ENCODE measurements at regions not wholly inside any gene's neighbourhood (a gene's known extent, or its start where the extent isn't known, plus 50 kb on each side); places are given as distances from the start of the nearest gene placed in this dataset.

DNA sequence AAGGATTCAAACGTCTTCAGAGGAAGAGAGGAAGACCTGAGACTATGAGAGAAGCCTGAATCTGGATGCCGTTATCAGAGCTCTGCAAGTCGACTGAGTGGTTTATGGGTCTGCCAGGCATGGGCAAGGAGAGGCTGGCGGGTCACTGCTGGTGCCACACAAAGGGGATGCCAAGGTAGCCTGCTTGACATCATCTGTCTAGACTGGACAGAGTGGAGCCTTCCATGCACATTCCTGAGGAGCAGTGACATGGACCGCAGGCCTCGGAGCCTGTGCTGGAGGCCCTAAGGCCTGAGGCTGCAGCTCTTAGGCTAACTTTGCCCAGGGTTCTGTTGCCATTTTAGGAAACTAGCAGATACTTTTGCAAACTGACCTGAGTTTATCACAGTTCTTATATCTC lies 127.4 kb downstream of the WT1 start:
- Mint-ChIP-seq H3K9me3 (ENCODE audit: low read depth, unreplicated experiment) (no peaks in the 10 kb centered on the region), H3K4me1 (ENCODE audit: low read depth, unreplicated experiment) (peaks cover 12% of the 10 kb centered on the region), H3K36me3 (ENCODE audit: insufficient read depth, unreplicated experiment) (no peaks in the 10 kb centered on the region), H3K27ac (ENCODE audit: unreplicated experiment) (no peak overlapping the region), H3K4me3 (ENCODE audit: low read depth, unreplicated experiment) (no peak overlapping the region), H3K27me3 (ENCODE audit: unreplicated experiment) (peaks cover 58% of the 10 kb centered on the region)
- intact Hi-C loops (cut with micrococcal nuclease; ENCODE audit: unreplicated experiment), result no loop called here
- DNase-seq, result no peak
- BruUV-seq (replicated peaks), result no TSS peak
- TF ChIP-seq, protein P1, sequence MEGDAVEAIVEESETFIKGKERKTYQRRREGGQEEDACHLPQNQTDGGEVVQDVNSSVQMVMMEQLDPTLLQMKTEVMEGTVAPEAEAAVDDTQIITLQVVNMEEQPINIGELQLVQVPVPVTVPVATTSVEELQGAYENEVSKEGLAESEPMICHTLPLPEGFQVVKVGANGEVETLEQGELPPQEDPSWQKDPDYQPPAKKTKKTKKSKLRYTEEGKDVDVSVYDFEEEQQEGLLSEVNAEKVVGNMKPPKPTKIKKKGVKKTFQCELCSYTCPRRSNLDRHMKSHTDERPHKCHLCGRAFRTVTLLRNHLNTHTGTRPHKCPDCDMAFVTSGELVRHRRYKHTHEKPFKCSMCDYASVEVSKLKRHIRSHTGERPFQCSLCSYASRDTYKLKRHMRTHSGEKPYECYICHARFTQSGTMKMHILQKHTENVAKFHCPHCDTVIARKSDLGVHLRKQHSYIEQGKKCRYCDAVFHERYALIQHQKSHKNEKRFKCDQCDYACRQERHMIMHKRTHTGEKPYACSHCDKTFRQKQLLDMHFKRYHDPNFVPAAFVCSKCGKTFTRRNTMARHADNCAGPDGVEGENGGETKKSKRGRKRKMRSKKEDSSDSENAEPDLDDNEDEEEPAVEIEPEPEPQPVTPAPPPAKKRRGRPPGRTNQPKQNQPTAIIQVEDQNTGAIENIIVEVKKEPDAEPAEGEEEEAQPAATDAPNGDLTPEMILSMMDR (IDR thresholded peaks at IDR 0.05; ENCODE audit: unreplicated experiment), result no peak
- CTCF ChIA-PET, result no interaction called here

DNA sequence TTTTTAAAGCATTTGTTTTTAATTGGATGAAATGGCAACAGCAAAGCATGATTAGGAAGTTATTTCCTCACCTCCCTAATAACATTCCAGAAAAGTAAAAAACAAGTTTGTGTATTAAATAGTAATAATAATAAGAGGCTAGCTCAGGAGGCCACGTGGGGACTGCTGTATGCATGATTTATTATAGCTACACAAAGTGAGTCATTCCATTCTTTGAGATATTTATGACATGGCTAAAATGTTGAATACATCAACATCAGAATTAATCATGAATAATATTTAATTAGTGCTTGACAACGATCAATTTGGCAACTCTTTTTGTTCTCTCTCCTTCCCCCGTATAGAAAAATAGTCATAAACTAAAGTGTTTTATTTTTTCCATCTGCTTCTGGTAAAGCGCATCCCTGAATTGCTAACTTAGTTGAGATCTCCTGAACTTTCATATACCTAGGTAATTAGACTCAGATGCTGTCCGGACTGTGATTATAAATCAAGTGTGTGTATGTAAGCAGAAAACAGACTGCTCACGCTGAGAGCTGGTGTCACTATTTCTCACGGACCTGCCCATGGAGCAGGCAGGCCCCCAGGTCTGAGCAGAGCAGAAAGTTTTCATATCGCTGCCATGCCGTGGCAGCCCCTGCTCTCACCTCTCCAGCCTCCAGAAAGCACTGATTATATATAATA lies 125.7 kb downstream of the WT1 start:
- DNase-seq, result no peak
- CTCF ChIA-PET, result no interaction called here
- peaks cover 48% of the 10 kb centered on the region for H3K27me3 Mint-ChIP-seq (ENCODE audit: unreplicated experiment)
- BruUV-seq (replicated peaks), result no TSS peak
- H3K36me3 Mint-ChIP-seq (ENCODE audit: insufficient read depth, unreplicated experiment), result no peaks in the 10 kb centered on the region
- H3K4me3 Mint-ChIP-seq (ENCODE audit: low read depth, unreplicated experiment), result no peak overlapping the region
- intact Hi-C loops (cut with micrococcal nuclease; ENCODE audit: unreplicated experiment), result no loop called here
- peaks cover 14% of the 10 kb centered on the region for H3K4me1 Mint-ChIP-seq (ENCODE audit: low read depth, unreplicated experiment)
- H3K9me3 Mint-ChIP-seq (ENCODE audit: low read depth, unreplicated experiment), result no peaks in the 10 kb centered on the region
- TF ChIP-seq, protein P1 (IDR thresholded peaks at IDR 0.05; ENCODE audit: unreplicated experiment), result no peak
- H3K27ac Mint-ChIP-seq (ENCODE audit: unreplicated experiment), result no peak overlapping the region

DNA sequence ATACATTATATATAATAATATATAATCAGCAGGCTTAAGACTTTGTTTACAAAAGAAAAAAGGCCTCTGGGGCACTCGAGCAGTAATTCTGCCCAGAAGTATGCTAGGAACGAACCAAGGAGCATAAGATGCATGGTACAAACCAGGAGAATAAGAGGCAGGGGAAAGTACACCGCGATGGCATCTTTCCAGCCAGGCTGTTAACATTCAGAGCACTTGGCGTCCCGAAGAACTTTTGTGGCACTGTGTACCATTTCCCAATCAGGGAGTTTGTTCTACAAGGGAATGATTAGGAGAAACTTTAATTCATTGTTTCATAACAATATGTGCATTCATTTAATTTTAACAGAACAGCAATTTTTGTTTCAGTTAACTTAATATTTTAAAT lies 125.1 kb downstream of the WT1 start:
- Mint-ChIP-seq H3K4me1 (ENCODE audit: low read depth, unreplicated experiment) (peaks cover 14% of the 10 kb centered on the region), H3K36me3 (ENCODE audit: insufficient read depth, unreplicated experiment) (no peaks in the 10 kb centered on the region), H3K27me3 (ENCODE audit: unreplicated experiment) (peaks cover 42% of the 10 kb centered on the region), H3K27ac (ENCODE audit: unreplicated experiment) (no peak overlapping the region), H3K4me3 (ENCODE audit: low read depth, unreplicated experiment) (no peak overlapping the region), H3K9me3 (ENCODE audit: low read depth, unreplicated experiment) (no peaks in the 10 kb centered on the region)
- CTCF ChIA-PET, result no interaction called here
- DNase-seq, result no peak
- intact Hi-C loops (cut with micrococcal nuclease; ENCODE audit: unreplicated experiment), result no loop called here
- TF ChIP-seq, protein P1 (IDR thresholded peaks at IDR 0.05; ENCODE audit: unreplicated experiment), result no peak
- BruUV-seq (replicated peaks), result no TSS peak

DNA sequence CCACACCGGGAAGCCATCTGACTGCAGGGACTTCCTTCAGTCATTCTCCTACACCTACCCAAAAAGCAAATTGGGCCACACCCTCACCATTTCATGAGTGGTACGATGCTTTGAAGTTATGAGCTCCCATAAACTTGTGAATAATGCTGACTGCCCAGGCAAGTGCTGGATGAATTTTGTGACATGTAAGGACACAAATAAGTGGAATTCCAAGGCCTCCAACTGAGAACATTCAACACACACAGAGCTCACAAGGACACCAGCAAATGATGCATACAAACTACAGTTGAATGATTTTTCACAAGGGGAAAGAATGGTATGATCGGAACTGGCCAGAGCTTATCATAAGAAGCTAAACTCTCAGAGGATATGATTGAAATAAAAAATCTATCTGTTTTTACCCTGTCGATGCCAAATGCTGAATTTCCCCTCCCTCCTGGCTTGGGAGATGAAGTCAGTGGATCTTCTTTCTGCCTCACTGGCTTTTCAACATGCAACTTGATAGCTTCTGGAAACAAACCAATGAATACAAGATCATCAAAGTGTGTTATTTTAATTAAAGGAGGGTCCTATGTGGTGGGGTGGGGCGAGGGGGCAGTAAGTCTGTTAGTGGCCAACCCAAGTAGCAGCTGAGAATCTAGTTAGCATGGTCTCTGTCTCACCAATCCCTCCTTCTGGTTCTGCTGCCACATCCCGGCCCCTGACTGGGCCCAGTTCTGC lies 123.8 kb downstream of the WT1 start:
- intact Hi-C loops (cut with micrococcal nuclease; ENCODE audit: unreplicated experiment), result no loop called here
- TF ChIP-seq, protein P1 (IDR thresholded peaks at IDR 0.05; ENCODE audit: unreplicated experiment), result no peak
- BruUV-seq (replicated peaks), result no TSS peak

More for the DNA sequence above, 123.8 kb downstream of the WT1 start:
- Mint-ChIP-seq H3K4me3 (ENCODE audit: low read depth, unreplicated experiment) (no peak overlapping the region), H3K9me3 (ENCODE audit: low read depth, unreplicated experiment) (no peaks in the 10 kb centered on the region), H3K36me3 (ENCODE audit: insufficient read depth, unreplicated experiment) (no peaks in the 10 kb centered on the region), H3K27ac (ENCODE audit: unreplicated experiment) (peak overlapping the region; percentile 70), H3K4me1 (ENCODE audit: low read depth, unreplicated experiment) (peaks cover 14% of the 10 kb centered on the region), H3K27me3 (ENCODE audit: unreplicated experiment) (peaks cover 29% of the 10 kb centered on the region)
- no peak for DNase-seq
- CTCF ChIA-PET, result no interaction called here
